Ectodermal cell (in vitro differentiated cells): ENCODE measurements at regions not wholly inside any gene's neighbourhood (a gene's known extent, or its start where the extent isn't known, plus 50 kb on each side); places are given as distances from the start of the nearest gene placed in this dataset.

Source experiments
- H3K27ac ChIP-seq: 2 replicates; pipeline ENCODE4 v1.7.0; 2013; ENCODE audit warnings: mild to moderate bottlenecking, low read depth, low read length; ENCODE audit not compliant: insufficient read depth, poor library complexity, severe bottlenecking
- H3K27me3 ChIP-seq: 2 replicates; pipeline ENCODE4 v1.7.0; 2013; ENCODE audit warnings: mild to moderate bottlenecking, low read length; ENCODE audit not compliant: insufficient read depth, control insufficient read depth, poor library complexity, severe bottlenecking
- H3K36me3 ChIP-seq: one replicate; pipeline ENCODE4 v1.7.0; 2013; ENCODE audit warnings: low read length; ENCODE audit not compliant: control insufficient read depth, insufficient read depth
- H3K4me1 ChIP-seq: one replicate; pipeline ENCODE4 v1.7.0; 2013; ENCODE audit warnings: low read length; ENCODE audit not compliant: control insufficient read depth, insufficient read depth
- H3K4me3 ChIP-seq: 2 replicates; pipeline ENCODE4 v1.7.0; 2013; ENCODE audit warnings: low read depth, low read length, control low read depth; ENCODE audit not compliant: insufficient read depth
- H3K9me3 ChIP-seq: 2 replicates; pipeline ENCODE4 v1.7.0; 2013; ENCODE audit warnings: mild to moderate bottlenecking, low read length, moderate library complexity; ENCODE audit not compliant: control insufficient read depth
- WGBS, 2 experiments: methylation state at CpG; one replicate each; pipeline ENCODE4 v1.1.7; 2013; ENCODE audit warnings: missing lambda C conversion rate in 2 of 2; 5-methylcytosine and 5-hydroxymethylcytosine counted together

GRCh38 chr14:101181446-101182313, 278.2 kb upstream of the RTL1 start:
- H3K4me3 ChIP-seq, result no peak overlapping the region
- 79 to 91% methylated on average over 5 to 6 of the region's 6 CpGs for WGBS, 2 experiments
- H3K4me1 ChIP-seq, result peaks cover 11% of the 10 kb centered on the region
- H3K9me3 ChIP-seq, result peaks cover 2% of the 10 kb centered on the region
- H3K27ac ChIP-seq, result no peak overlapping the region
- no peaks in the 10 kb centered on the region for H3K36me3 ChIP-seq
- no peaks in the 10 kb centered on the region for H3K27me3 ChIP-seq

- WGBS, 2 experiments, result 74 to 80% methylated on average over 5 of the region's 5 CpGs
- H3K27me3 ChIP-seq, result no peaks in the 10 kb centered on the region
Measured at GRCh38 chr14:101182476-101182875, 279.0 kb upstream of the RTL1 start.

GRCh38 chr14:101183376-101184103, 280.0 kb upstream of the RTL1 start:
- 39 to 41% methylated on average over 23 of the region's 23 CpGs for WGBS, 2 experiments
- peaks cover 16% of the 10 kb centered on the region for H3K4me1 ChIP-seq
- no peaks in the 10 kb centered on the region for H3K27me3 ChIP-seq
- H3K4me3 ChIP-seq, result no peak overlapping the region
- no peak overlapping the region for H3K27ac ChIP-seq
- no peaks in the 10 kb centered on the region for H3K36me3 ChIP-seq
- peaks cover 2% of the 10 kb centered on the region for H3K9me3 ChIP-seq

More at GRCh38 chr14:101182476-101182875, 279.0 kb upstream of the RTL1 start:
- H3K4me1 ChIP-seq, result peaks cover 16% of the 10 kb centered on the region
- H3K4me3 ChIP-seq, result no peak overlapping the region
- H3K9me3 ChIP-seq, result peaks cover 2% of the 10 kb centered on the region
- no peaks in the 10 kb centered on the region for H3K36me3 ChIP-seq
- no peak overlapping the region for H3K27ac ChIP-seq

GRCh38 chr14:101184104-101184455, 280.6 kb upstream of the RTL1 start:
- Histone ChIP-seq H3K9me3 (peaks cover 2% of the 10 kb centered on the region), H3K27ac (no peak overlapping the region), H3K36me3 (no peaks in the 10 kb centered on the region), H3K4me3 (no peak overlapping the region), H3K27me3 (no peaks in the 10 kb centered on the region), H3K4me1 (peaks cover 16% of the 10 kb centered on the region)
- 83 to 86% methylated on average over 12 of the region's 12 CpGs for WGBS, 2 experiments

- Histone ChIP-seq H3K4me3 (no peak overlapping the region), H3K36me3 (no peaks in the 10 kb centered on the region), H3K27ac (no peak overlapping the region), H3K27me3 (no peaks in the 10 kb centered on the region), H3K9me3 (peaks cover 2% of the 10 kb centered on the region), H3K4me1 (peaks cover 16% of the 10 kb centered on the region)
- 83 to 84% methylated on average over 4 to 6 of the region's 6 CpGs for WGBS, 2 experiments
Measured at GRCh38 chr14:101184572-101184971, 281.1 kb upstream of the RTL1 start.

- H3K9me3 ChIP-seq, result peaks cover 2% of the 10 kb centered on the region
- H3K36me3 ChIP-seq, result no peaks in the 10 kb centered on the region
- 89 to 90% methylated on average over 15 of the region's 15 CpGs for WGBS, 2 experiments
Measured at GRCh38 chr14:101185073-101185835, 281.7 kb upstream of the RTL1 start.

GRCh38 chr14:101185946-101186345, 282.4 kb upstream of the RTL1 start:
- Histone ChIP-seq H3K4me1 (peaks cover 16% of the 10 kb centered on the region), H3K27me3 (no peaks in the 10 kb centered on the region), H3K36me3 (no peaks in the 10 kb centered on the region), H3K4me3 (no peak overlapping the region), H3K9me3 (no peaks in the 10 kb centered on the region), H3K27ac (no peak overlapping the region)
- WGBS, 2 experiments, result 70 to 83% methylated on average over 5 of the region's 5 CpGs

More at GRCh38 chr14:101185073-101185835, 281.7 kb upstream of the RTL1 start:
- Histone ChIP-seq H3K4me3 (no peak overlapping the region), H3K4me1 (peaks cover 16% of the 10 kb centered on the region), H3K27ac (no peak overlapping the region), H3K27me3 (no peaks in the 10 kb centered on the region)

- H3K4me1 ChIP-seq, result peaks cover 16% of the 10 kb centered on the region
- no peaks in the 10 kb centered on the region for H3K9me3 ChIP-seq
- H3K27ac ChIP-seq, result no peak overlapping the region
- 87% methylated on average over 8 of the region's 8 CpGs for WGBS, 2 experiments
- H3K36me3 ChIP-seq, result no peaks in the 10 kb centered on the region
- no peak overlapping the region for H3K4me3 ChIP-seq
- no peaks in the 10 kb centered on the region for H3K27me3 ChIP-seq
Measured at GRCh38 chr14:101186544-101186943, 283.0 kb upstream of the RTL1 start.

GRCh38 chr14:101186992-101187815, 283.7 kb upstream of the RTL1 start:
- Histone ChIP-seq H3K27me3 (no peaks in the 10 kb centered on the region), H3K4me3 (no peak overlapping the region), H3K4me1 (peaks cover 16% of the 10 kb centered on the region), H3K27ac (no peak overlapping the region), H3K9me3 (no peaks in the 10 kb centered on the region), H3K36me3 (no peaks in the 10 kb centered on the region)
- 84 to 85% methylated on average over 14 of the region's 14 CpGs for WGBS, 2 experiments
